ENCODE measurements at regions not wholly inside any gene's neighbourhood (a gene's known extent, or its start where the extent isn't known, plus 50 kb on each side); places are given as distances from the start of the nearest gene placed in this dataset.
"Not testable (repeated sequence)": the region's sequence is repeated elsewhere in the genome, so short reads cannot be mapped to it uniquely, and the experiment has no call there.

- Histone ChIP-seq H3K4me1 (ENCODE audit: control insufficient read depth, insufficient read depth, low read length) (no peaks in the 10 kb centered on the region), H3K27me3 (ENCODE audit: control insufficient read depth, insufficient read depth, low read length) (peaks cover 2% of the 10 kb centered on the region), H3K27ac (ENCODE audit: low read depth, low read length) (no peak overlapping the region), H3K4me3 (ENCODE audit: low read length) (peak overlapping the region; percentile 32), H3K9ac (ENCODE audit: low read length) (no peak overlapping the region), H3K36me3 (ENCODE audit: control insufficient read depth, insufficient read depth, low read length) (no peaks in the 10 kb centered on the region)
Measured at GRCh38 chr20:26208296-26209091, 511.8 kb upstream of the ZNF337 start.

GRCh38 chr20:26207967-26208295 is 511.3 kb upstream of the ZNF337 start:
- H3K4me3 ChIP-seq (ENCODE audit: low read length); H3K27me3 ChIP-seq (ENCODE audit: control insufficient read depth, insufficient read depth, low read length); H3K9ac ChIP-seq (ENCODE audit: low read length); H3K36me3 ChIP-seq (ENCODE audit: control insufficient read depth, insufficient read depth, low read length); H3K4me1 ChIP-seq (ENCODE audit: control insufficient read depth, insufficient read depth, low read length); H3K27ac ChIP-seq (ENCODE audit: low read depth, low read length): not testable (repeated sequence)

- no peak overlapping the region for H3K27ac ChIP-seq (ENCODE audit: low read depth, low read length)
- H3K9ac ChIP-seq (ENCODE audit: low read length): no peak overlapping the region
- H3K36me3 ChIP-seq (ENCODE audit: control insufficient read depth, insufficient read depth, low read length): no peaks in the 10 kb centered on the region
- H3K27me3 ChIP-seq (ENCODE audit: control insufficient read depth, insufficient read depth, low read length): peaks cover 2% of the 10 kb centered on the region
- H3K4me3 ChIP-seq (ENCODE audit: low read length): no peak overlapping the region
- H3K4me1 ChIP-seq (ENCODE audit: control insufficient read depth, insufficient read depth, low read length): no peaks in the 10 kb centered on the region
Measured at GRCh38 chr20:26207237-26207966, 510.7 kb upstream of the ZNF337 start.

- Histone ChIP-seq H3K36me3 (ENCODE audit: control insufficient read depth, insufficient read depth, low read length) (no peaks in the 10 kb centered on the region), H3K9ac (ENCODE audit: low read length) (no peak overlapping the region), H3K27me3 (ENCODE audit: control insufficient read depth, insufficient read depth, low read length) (peaks cover 2% of the 10 kb centered on the region), H3K4me1 (ENCODE audit: control insufficient read depth, insufficient read depth, low read length) (no peaks in the 10 kb centered on the region), H3K27ac (ENCODE audit: low read depth, low read length) (no peak overlapping the region), H3K4me3 (ENCODE audit: low read length) (no peak overlapping the region)
Measured at GRCh38 chr20:26205350-26205749, 508.7 kb upstream of the ZNF337 start.

- not testable (repeated sequence) for H3K4me1 ChIP-seq (ENCODE audit: control insufficient read depth, insufficient read depth, low read length); H3K36me3 ChIP-seq (ENCODE audit: control insufficient read depth, insufficient read depth, low read length)
Measured at GRCh38 chr20:26201026-26201425, 504.4 kb upstream of the ZNF337 start.

GRCh38 chr20:26187329-26187728 is 490.7 kb upstream of the ZNF337 start:
- H3K27ac ChIP-seq (ENCODE audit: low read depth, low read length); H3K4me3 ChIP-seq (ENCODE audit: low read length); H3K27me3 ChIP-seq (ENCODE audit: control insufficient read depth, insufficient read depth, low read length); H3K36me3 ChIP-seq (ENCODE audit: control insufficient read depth, insufficient read depth, low read length); H3K4me1 ChIP-seq (ENCODE audit: control insufficient read depth, insufficient read depth, low read length); H3K9ac ChIP-seq (ENCODE audit: low read length): not testable (repeated sequence)

More at GRCh38 chr20:26201026-26201425, 504.4 kb upstream of the ZNF337 start:
- not testable (repeated sequence) for H3K27me3 ChIP-seq (ENCODE audit: control insufficient read depth, insufficient read depth, low read length); H3K27ac ChIP-seq (ENCODE audit: low read depth, low read length); H3K9ac ChIP-seq (ENCODE audit: low read length); H3K4me3 ChIP-seq (ENCODE audit: low read length)

GRCh38 chr20:26183720-26184119 is 487.1 kb upstream of the ZNF337 start:
- not testable (repeated sequence) for H3K9ac ChIP-seq (ENCODE audit: low read length); H3K4me3 ChIP-seq (ENCODE audit: low read length); H3K27me3 ChIP-seq (ENCODE audit: control insufficient read depth, insufficient read depth, low read length); H3K4me1 ChIP-seq (ENCODE audit: control insufficient read depth, insufficient read depth, low read length); H3K27ac ChIP-seq (ENCODE audit: low read depth, low read length); H3K36me3 ChIP-seq (ENCODE audit: control insufficient read depth, insufficient read depth, low read length)

GRCh38 chr20:26181364-26181763 is 484.7 kb upstream of the ZNF337 start:
- H3K27me3 ChIP-seq (ENCODE audit: control insufficient read depth, insufficient read depth, low read length); H3K4me1 ChIP-seq (ENCODE audit: control insufficient read depth, insufficient read depth, low read length); H3K36me3 ChIP-seq (ENCODE audit: control insufficient read depth, insufficient read depth, low read length); H3K27ac ChIP-seq (ENCODE audit: low read depth, low read length); H3K4me3 ChIP-seq (ENCODE audit: low read length); H3K9ac ChIP-seq (ENCODE audit: low read length): not testable (repeated sequence)

GRCh38 chr20:26171875-26172274 is 475.2 kb upstream of the ZNF337 start:
- not testable (repeated sequence) for H3K27me3 ChIP-seq (ENCODE audit: control insufficient read depth, insufficient read depth, low read length); H3K4me1 ChIP-seq (ENCODE audit: control insufficient read depth, insufficient read depth, low read length); H3K27ac ChIP-seq (ENCODE audit: low read depth, low read length); H3K9ac ChIP-seq (ENCODE audit: low read length); H3K36me3 ChIP-seq (ENCODE audit: control insufficient read depth, insufficient read depth, low read length); H3K4me3 ChIP-seq (ENCODE audit: low read length)

GRCh38 chr20:26169506-26169905 is 472.9 kb upstream of the ZNF337 start:
- H3K27ac ChIP-seq (ENCODE audit: low read depth, low read length): no peak overlapping the region
- H3K9ac ChIP-seq (ENCODE audit: low read length): no peak overlapping the region
- no peaks in the 10 kb centered on the region for H3K27me3 ChIP-seq (ENCODE audit: control insufficient read depth, insufficient read depth, low read length)
- no peaks in the 10 kb centered on the region for H3K4me1 ChIP-seq (ENCODE audit: control insufficient read depth, insufficient read depth, low read length)
- no peak overlapping the region for H3K4me3 ChIP-seq (ENCODE audit: low read length)
- H3K36me3 ChIP-seq (ENCODE audit: control insufficient read depth, insufficient read depth, low read length): no peaks in the 10 kb centered on the region

- Histone ChIP-seq H3K36me3 (ENCODE audit: control insufficient read depth, insufficient read depth, low read length) (no peaks in the 10 kb centered on the region), H3K27ac (ENCODE audit: low read depth, low read length) (no peak overlapping the region), H3K4me1 (ENCODE audit: control insufficient read depth, insufficient read depth, low read length) (no peaks in the 10 kb centered on the region), H3K4me3 (ENCODE audit: low read length) (no peak overlapping the region), H3K27me3 (ENCODE audit: control insufficient read depth, insufficient read depth, low read length) (no peaks in the 10 kb centered on the region), H3K9ac (ENCODE audit: low read length) (no peak overlapping the region)
Measured at GRCh38 chr20:26167499-26167898, 470.8 kb upstream of the ZNF337 start.

- no peak overlapping the region for H3K27ac ChIP-seq (ENCODE audit: low read depth, low read length)
- no peak overlapping the region for H3K4me3 ChIP-seq (ENCODE audit: low read length)
- H3K36me3 ChIP-seq (ENCODE audit: control insufficient read depth, insufficient read depth, low read length): no peaks in the 10 kb centered on the region
- H3K9ac ChIP-seq (ENCODE audit: low read length): no peak overlapping the region
- H3K4me1 ChIP-seq (ENCODE audit: control insufficient read depth, insufficient read depth, low read length): no peaks in the 10 kb centered on the region
- no peaks in the 10 kb centered on the region for H3K27me3 ChIP-seq (ENCODE audit: control insufficient read depth, insufficient read depth, low read length)
Measured at GRCh38 chr20:26163890-26164289, 467.2 kb upstream of the ZNF337 start.

- H3K27me3 ChIP-seq (ENCODE audit: control insufficient read depth, insufficient read depth, low read length); H3K4me1 ChIP-seq (ENCODE audit: control insufficient read depth, insufficient read depth, low read length); H3K27ac ChIP-seq (ENCODE audit: low read depth, low read length); H3K9ac ChIP-seq (ENCODE audit: low read length); H3K4me3 ChIP-seq (ENCODE audit: low read length); H3K36me3 ChIP-seq (ENCODE audit: control insufficient read depth, insufficient read depth, low read length): not testable (repeated sequence)
Measured at GRCh38 chr20:26163151-26163550, 466.5 kb upstream of the ZNF337 start.
